ENCODE measurements at regions not wholly inside any gene's neighbourhood (a gene's known extent, or its start where the extent isn't known, plus 50 kb on each side); places are given as distances from the start of the nearest gene placed in this dataset.
"Not testable (repeated sequence)": the region's sequence is repeated elsewhere in the genome, so short reads cannot be mapped to it uniquely, and the experiment has no call there.

DNA sequence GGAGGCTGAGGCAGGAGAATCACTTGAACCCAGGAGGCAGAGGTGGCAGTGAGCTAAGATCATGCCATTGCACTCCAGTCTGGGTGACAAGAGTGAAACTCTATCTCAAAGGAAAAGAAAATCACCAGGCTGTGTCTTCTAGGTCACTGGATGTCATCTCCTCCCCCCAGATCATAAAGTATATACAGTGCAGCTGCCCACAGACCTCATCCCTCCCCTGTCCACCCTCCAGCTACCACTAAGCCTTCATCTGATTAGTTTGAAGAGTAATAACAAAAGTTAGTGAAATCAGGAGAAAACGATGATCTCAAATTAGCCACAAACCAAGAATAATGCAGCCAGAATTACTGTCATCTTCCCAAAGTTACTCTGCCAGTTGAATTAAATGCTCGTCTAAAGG is 117.2 kb downstream of the ZNF22 start:
- DNase-seq (ENCODE audit: low read depth in 2 of 3, low spot score in 1 of 3) = not testable (repeated sequence)

- no peak for DNase-seq (ENCODE audit: low read depth in 2 of 3, low spot score in 1 of 3)
These were observed 118.2 kb downstream of the ZNF22 start for GRCh38 chr10:45118929-45119328.

- not testable (repeated sequence) for DNase-seq (ENCODE audit: low read depth in 2 of 3, low spot score in 1 of 3)
These were observed 121.6 kb downstream of the ZNF22 start for GRCh38 chr10:45122180-45122860.

DNA sequence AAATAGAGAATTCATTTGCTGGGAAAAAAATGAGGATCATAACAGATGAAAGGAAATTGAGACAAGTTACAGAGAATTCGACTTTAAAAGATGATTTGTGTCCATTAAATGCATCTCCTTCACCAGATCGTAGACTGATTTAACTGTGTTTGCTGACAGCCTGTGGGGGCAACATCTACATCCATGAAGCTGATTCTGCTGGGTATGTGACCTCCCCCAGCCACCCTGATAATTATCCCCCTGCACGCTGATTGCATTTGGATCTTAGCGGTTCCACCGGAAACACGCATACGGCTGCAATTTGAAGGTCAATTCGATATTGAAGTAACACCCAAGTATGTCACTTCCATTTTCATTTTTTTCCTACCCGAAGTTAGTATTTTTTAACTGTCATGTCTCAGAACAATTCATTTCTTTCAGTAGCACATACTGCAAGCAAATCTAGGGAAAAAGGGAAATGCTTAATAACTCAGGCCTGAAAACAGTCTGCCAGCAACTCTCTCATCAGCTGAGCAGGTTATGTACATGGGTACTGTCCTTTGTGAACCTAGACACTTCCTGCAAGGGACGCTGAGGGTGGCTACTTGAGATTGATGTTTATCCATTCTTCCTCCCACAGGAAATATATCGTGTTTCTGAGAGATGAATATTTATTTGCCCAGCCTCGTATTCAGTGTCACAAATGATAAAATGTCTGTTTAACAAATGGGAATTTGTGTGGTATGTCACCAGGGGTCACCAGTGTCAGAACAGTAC is 134.9 kb downstream of the ZNF22 start:
- DNase-seq (ENCODE audit: low read depth in 2 of 3, low spot score in 1 of 3) = no peak

- DNase-seq (ENCODE audit: low read depth in 2 of 3, low spot score in 1 of 3) = no peak
These were observed 135.5 kb downstream of the ZNF22 start for GRCh38 chr10:45136256-45136655.

DNA sequence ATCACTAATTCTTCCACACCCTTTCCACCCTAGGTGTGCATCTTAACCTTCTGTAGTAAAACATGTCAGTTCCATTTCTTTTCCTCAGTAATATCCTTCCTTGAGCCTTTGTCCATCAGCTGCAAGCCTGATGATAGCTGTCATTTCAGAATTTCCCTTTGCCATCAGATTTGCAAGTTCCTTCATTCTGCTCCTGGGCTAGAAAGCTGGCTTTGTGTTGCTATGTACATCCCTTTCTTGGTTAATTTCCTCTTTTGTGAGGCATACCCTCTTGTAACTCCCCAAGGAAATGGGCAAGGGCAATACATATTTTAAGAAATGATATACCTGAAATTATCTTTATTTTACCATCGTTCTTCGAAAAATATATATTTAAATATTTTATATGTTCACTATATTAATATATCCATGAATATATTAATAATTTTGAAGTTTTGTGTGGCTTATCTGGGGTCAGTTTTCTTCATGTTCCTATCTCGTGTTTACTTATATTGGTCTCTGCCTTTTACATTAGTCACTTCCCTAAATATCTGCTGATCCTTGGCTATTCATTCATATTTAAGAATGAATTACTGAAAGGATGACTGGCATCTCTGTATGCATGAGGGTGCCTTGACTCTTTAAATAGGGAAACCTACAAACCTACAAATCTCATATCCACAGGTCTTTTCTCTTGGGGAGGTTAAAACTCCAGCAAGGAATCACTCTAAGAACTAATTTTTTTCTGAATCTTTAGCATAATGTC is 143.8 kb downstream of the ZNF22 start:
- no peak for DNase-seq (ENCODE audit: low read depth in 2 of 3, low spot score in 1 of 3)

- DNase-seq (ENCODE audit: low read depth in 2 of 3, low spot score in 1 of 3) = not testable (repeated sequence)
These were observed 144.4 kb downstream of the ZNF22 start for GRCh38 chr10:45145143-45145542.

GRCh38 chr10:45147000-45147399 is 146.3 kb downstream of the ZNF22 start:
- no peak for DNase-seq (ENCODE audit: low read depth in 2 of 3, low spot score in 1 of 3)

DNA sequence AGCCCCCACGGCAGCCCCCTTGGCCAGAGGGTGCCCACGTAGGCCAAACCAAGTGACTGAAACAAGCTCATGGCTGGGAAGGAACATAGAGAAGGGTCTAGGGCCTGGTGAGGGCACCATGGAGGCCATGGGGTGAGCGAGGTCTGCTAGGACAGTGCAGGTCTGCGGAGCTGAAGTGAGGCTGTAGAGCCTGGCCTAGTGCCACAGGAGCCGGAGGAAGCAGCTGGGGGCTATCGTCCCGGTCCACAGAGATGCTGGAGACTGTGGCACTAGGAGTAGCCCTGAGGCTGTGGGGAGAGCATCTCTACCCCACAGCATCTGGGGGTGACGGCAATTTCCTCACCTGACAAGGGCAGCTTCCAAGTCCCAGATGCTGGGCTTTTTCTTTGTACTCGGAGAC is 150.3 kb downstream of the ZNF22 start:
- DNase-seq (ENCODE audit: low read depth in 2 of 3, low spot score in 1 of 3) = no peak

DNA sequence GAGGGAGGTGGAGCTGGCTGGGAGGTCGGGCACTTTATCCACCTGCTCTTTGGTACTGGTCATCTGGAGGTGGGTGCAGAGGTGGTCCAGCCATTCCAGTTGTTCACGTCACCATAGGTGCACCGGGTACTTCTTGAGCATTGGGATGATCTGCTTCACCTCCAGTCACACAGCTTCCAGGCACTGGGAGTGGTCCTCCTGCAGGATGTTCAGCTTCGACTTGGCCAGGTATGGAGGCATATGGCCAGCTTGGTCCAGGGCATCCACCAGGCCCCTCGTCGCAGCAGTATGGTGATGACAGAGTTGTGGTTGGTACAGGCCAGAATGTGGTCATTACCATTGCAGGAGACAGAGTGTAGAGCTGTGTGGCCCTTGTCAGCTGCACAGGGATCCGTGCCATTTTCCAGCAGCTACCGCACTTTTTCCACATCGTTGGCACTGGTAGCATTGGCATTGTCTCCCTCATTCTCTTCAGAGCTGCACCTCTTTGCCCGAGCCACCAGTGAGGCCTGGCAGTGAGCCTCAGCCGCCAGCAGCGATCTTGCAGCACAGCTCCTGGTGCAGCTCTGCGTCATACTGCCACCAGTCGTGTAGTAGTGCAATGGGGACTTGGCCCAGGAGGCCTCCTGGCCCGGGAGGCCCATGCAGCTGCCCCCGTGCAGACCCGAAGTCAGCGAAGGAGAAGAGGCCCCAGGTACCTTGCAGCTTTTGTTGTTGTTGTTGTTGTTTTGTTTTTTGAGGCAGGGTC is 150.9 kb downstream of the ZNF22 start:
- DNase-seq (ENCODE audit: low read depth in 2 of 3, low spot score in 1 of 3) = no peak

DNA sequence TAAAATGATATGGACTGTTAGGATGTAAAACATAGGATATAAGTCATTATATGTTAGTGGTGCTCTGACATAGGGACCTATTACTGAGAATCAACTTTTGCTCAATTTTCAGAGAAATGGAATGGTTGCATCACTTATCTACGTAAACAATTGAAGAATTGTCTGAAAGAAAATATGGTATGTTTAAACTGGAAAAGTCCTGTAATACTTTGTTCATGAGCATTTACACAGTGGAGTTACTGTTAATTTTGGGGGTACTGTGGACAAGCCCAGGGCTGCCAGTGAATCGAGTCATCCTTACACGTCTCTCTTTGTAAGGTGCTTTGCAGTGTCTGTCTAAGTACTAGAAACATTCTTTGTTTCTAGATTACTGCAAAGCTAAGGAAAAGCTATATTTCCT is 152.0 kb downstream of the ZNF22 start:
- no peak for DNase-seq (ENCODE audit: low read depth in 2 of 3, low spot score in 1 of 3)

- DNase-seq (ENCODE audit: low read depth in 2 of 3, low spot score in 1 of 3) = no peak
These were observed 153.8 kb downstream of the ZNF22 start for GRCh38 chr10:45154502-45154901.

DNA sequence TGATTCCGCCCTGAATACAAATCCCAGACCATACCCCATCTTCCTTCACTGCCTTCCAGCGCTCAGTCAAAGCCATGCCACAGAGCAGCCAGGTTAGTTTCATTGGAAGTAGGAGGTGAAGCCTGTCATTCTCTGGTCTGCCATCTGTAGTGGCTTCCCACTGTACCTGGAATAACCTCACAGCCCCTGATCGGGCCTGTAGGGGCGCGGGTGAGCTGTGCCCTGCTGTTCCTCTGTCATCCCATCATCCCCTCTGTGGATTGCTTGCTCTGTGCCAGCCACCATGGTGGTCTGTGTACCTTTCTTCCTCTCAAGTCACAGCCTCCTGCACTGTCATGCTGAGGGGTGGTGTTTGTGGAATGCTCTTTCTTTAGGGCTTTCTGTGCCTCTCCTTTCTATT is 155.1 kb downstream of the ZNF22 start:
- DNase-seq (ENCODE audit: low read depth in 2 of 3, low spot score in 1 of 3) = no peak

GRCh38 chr10:45160271-45160670 is 155.1 kb downstream of the OR13A1 start:
- no peak for DNase-seq (ENCODE audit: low read depth in 2 of 3, low spot score in 1 of 3)

GRCh38 chr10:45163315-45163975 is 152.0 kb downstream of the OR13A1 start:
- no peak for DNase-seq (ENCODE audit: low read depth in 2 of 3, low spot score in 1 of 3)

- DNase-seq (ENCODE audit: low read depth in 2 of 3, low spot score in 1 of 3) = not testable (repeated sequence)
These were observed 139.8 kb downstream of the OR13A1 start for GRCh38 chr10:45175520-45176118.

GRCh38 chr10:45179691-45180090 is 135.7 kb downstream of the OR13A1 start:
- no peak for DNase-seq (ENCODE audit: low read depth in 2 of 3, low spot score in 1 of 3)

DNA sequence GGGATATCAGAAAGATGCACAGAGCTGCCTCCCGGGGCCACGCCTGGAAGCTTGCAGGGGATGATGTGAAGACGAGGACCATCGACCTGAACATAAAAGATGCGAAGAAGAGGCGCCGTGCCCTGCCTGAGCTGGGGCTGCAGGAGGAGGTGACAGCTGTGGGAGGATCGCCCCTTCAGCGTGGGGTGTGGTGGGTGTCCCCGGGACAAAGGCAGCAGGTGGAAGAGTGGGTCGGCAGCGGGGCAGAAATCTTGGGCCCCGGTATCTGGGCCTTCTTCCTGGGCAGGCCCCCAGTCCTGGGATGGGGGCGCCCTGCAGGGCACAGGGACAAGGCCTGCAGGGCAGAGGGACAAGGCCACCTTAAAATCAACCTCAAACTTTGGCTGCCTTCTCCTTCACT is 134.9 kb downstream of the OR13A1 start:
- no peak for DNase-seq (ENCODE audit: low read depth in 2 of 3, low spot score in 1 of 3)

DNA sequence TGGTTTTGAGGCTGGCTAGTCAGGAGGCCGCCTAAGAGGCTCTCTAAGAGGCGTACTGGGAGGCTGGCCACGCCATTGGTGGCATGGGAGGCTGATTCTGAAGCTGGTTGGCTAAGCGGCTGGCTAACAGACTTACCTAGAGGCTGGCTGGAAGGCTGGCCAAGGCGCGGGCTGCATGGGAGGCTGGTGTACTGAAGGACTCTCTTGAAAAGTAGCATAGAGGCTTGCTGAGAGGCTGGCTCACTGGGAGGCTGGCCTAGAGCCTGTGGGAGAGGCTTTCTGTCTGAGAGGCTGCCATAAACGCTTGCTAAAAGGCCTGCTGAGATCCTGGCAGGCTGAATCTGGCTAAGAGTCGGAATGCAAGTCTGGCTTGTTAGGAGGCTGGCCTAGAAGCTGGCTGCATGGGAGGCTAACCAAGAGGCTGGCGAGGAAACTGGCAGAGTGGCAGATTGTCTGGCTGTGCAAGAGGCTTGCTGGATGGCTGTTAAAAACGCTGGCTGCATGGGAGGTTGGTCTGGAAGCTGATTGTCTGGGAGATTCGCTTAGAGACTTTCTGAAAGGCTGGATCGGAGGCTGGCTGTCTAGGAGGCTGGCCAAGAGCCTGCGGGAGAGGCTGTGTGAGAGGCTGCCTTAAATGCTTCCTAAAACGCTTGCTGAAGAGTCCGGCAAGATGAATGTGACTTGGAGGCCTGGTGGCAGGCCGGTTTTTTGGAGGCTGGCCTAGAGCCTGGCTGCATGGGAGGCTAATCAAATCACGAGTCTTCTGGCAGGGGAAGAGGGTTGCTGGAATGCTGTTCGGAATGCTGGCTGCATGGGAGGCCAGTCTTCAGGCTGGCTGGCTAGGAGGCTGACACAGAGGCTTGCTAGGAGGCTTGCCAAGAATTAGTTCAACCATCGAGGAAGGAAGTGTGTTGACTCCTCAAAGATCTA is 134.2 kb downstream of the OR13A1 start:
- DNase-seq (ENCODE audit: low read depth in 2 of 3, low spot score in 1 of 3) = no peak

All from stimulated activated CD4-positive, alpha-beta T cell treated with anti-CD3 and anti-CD28 coated beads, Interleukin-12 subunit alpha, Interleukin-12 subunit beta, amount 100 ng/mL, for 48 hours (primary cell).